Liver (tissue), 8 donors: ENCODE measurements at regions not wholly inside any gene's neighbourhood (a gene's known extent, or its start where the extent isn't known, plus 50 kb on each side); places are given as distances from the start of the nearest gene placed in this dataset.

Source experiments
- DNase-seq: peaks from one replicate; pipeline ENCODE4 v3.0.0-alpha.2; 2017; ENCODE audit warnings: low spot score
- H3K27ac ChIP-seq, 2 donors: one replicate each; pipeline ENCODE4 v1.7.0; 2013; ENCODE audit warnings: inconsistent platforms in 2 of 2, low read length in 2 of 2, control low read depth in 1 of 2, low read depth in 1 of 2, mild to moderate bottlenecking in 1 of 2
- H3K27me3 ChIP-seq, 4 donors: one replicate each; pipeline versions ENCODE4 v1.6.1 to v1.7.0; 2013; ENCODE audit warnings: low read length in 3 of 4, inconsistent platforms in 1 of 4, mild to moderate bottlenecking in 1 of 4, moderate library complexity in 1 of 4; ENCODE audit not compliant: control insufficient read depth in 4 of 4, insufficient read depth in 4 of 4
- H3K36me3 ChIP-seq, 4 donors: one replicate each; pipeline versions ENCODE4 v1.6.1 to v1.7.0; 2013; ENCODE audit warnings: low read length in 3 of 4, mild to moderate bottlenecking in 3 of 4, low read depth in 1 of 4, moderate library complexity in 1 of 4; ENCODE audit not compliant: control insufficient read depth in 4 of 4, insufficient read depth in 3 of 4
- H3K4me1 ChIP-seq, 4 donors: one replicate each; pipeline versions ENCODE4 v1.6.1 to v1.7.0; 2013; ENCODE audit warnings: low read length in 3 of 4, mild to moderate bottlenecking in 3 of 4, moderate library complexity in 1 of 4; ENCODE audit not compliant: control insufficient read depth in 4 of 4, insufficient read depth in 4 of 4
- H3K4me3 ChIP-seq, 3 donors: one replicate each; pipeline versions ENCODE4 v1.6.1 to v1.7.0; 2013; ENCODE audit warnings: low read length in 3 of 3, control low read depth in 1 of 3, low read depth in 1 of 3, mild to moderate bottlenecking in 1 of 3
- H3K9ac ChIP-seq, 2 donors: one replicate each; pipeline ENCODE4 v1.7.0; 2013; ENCODE audit warnings: low read length in 2 of 2, mild to moderate bottlenecking in 2 of 2, moderate library complexity in 2 of 2, control low read depth in 1 of 2, low read depth in 1 of 2
- H3K9me3 ChIP-seq, 4 donors: one replicate each; pipeline versions ENCODE4 v1.6.1 to v1.7.0; 2013; ENCODE audit warnings: low read length in 3 of 4; ENCODE audit not compliant: control insufficient read depth in 4 of 4
- EGR1 ChIP-seq, 2 donors: IDR thresholded peaks; 2 replicates each; pipeline ENCODE4 v1.6.1; 2016 to 2018; ENCODE audit warnings: antibody characterized with exemption in 2 of 2, low read depth in 2 of 2
- FOXA1 ChIP-seq: IDR thresholded peaks from 2 replicates; pipeline ENCODE4 v1.6.1; 2016; ENCODE audit warnings: antibody characterized with exemption
- FOXA2 ChIP-seq: IDR thresholded peaks from 2 replicates; pipeline ENCODE4 v1.6.1; 2016; ENCODE audit warnings: antibody characterized with exemption
- HNF4A ChIP-seq, 2 donors: conservative IDR thresholded peaks; 2 replicates each; pipeline ENCODE4 v1.6.1; 2016; ENCODE audit warnings: antibody characterized with exemption in 2 of 2, mild to moderate bottlenecking in 2 of 2
- HNF4G ChIP-seq: IDR thresholded peaks from 2 replicates; pipeline ENCODE4 v1.6.1; 2016; ENCODE audit warnings: antibody characterized with exemption
- JUND ChIP-seq, 2 donors: IDR thresholded peaks; 2 replicates each; pipeline ENCODE4 v1.6.1; 2016; ENCODE audit warnings: antibody characterized with exemption in 2 of 2
- NR2F2 ChIP-seq: IDR thresholded peaks from 2 replicates; pipeline ENCODE4 v1.6.1; 2016; ENCODE audit warnings: antibody characterized with exemption
- RAD21 ChIP-seq, 2 donors: IDR thresholded peaks; 2 replicates each; pipeline ENCODE4 v1.6.1; 2016; ENCODE audit warnings: antibody characterized with exemption in 2 of 2, mild to moderate bottlenecking in 2 of 2
- RXRA ChIP-seq, 2 donors: IDR thresholded peaks; 2 replicates each; pipeline ENCODE4 v1.6.1; 2017 to 2018; ENCODE audit warnings: antibody characterized with exemption in 2 of 2, mild to moderate bottlenecking in 1 of 2
- SP1 ChIP-seq: IDR thresholded peaks from 2 replicates; pipeline ENCODE4 v1.6.1; 2018; ENCODE audit warnings: antibody characterized with exemption, mild to moderate bottlenecking
- TAF1 ChIP-seq: conservative IDR thresholded peaks from 2 replicates; pipeline ENCODE4 v1.6.1; 2016; ENCODE audit warnings: antibody characterized with exemption, mild to moderate bottlenecking
- YY1 ChIP-seq: IDR thresholded peaks from 2 replicates; pipeline ENCODE4 v1.6.1; 2016; ENCODE audit warnings: antibody characterized with exemption, mild to moderate bottlenecking
- WGBS: extraction: QIAGEN DNeasy Blood & Tissue Kit; methylation state at CpG from one replicate; pipeline ENCODE4 v1.1.7; 2013; 5-methylcytosine and 5-hydroxymethylcytosine counted together
- TF ChIP-seq, protein P1 (sequence below): fragments of 150-350 bp; IDR thresholded peaks from 2 replicates; pipeline ENCODE4 v1.5.1; 2017; ENCODE audit warnings: improper control_type of control experiment, low read depth, low read length; ENCODE audit not compliant: missing input control
- TF ChIP-seq, protein P2 (sequence below): IDR thresholded peaks from 2 replicates; pipeline ENCODE4 v1.6.1; 2016; ENCODE audit warnings: antibody characterized with exemption, mild to moderate bottlenecking
- TF ChIP-seq, protein P3 (sequence below): IDR thresholded peaks from 2 replicates; pipeline ENCODE4 v1.6.1; 2016; ENCODE audit warnings: antibody characterized with exemption
- TF ChIP-seq, protein P4 (sequence below): IDR thresholded peaks from 2 replicates; pipeline ENCODE4 v1.6.1; 2016; ENCODE audit warnings: antibody characterized with exemption
- TF ChIP-seq, protein P5 (sequence below): IDR thresholded peaks from 2 replicates; pipeline ENCODE4 v1.6.1; 2016; ENCODE audit warnings: antibody characterized with exemption
- donor health status: healthy.
- donor health status: healthy.
- donor health status: healthy.
- donor health status: healthy.
- donor health status: healthy.

DNA sequence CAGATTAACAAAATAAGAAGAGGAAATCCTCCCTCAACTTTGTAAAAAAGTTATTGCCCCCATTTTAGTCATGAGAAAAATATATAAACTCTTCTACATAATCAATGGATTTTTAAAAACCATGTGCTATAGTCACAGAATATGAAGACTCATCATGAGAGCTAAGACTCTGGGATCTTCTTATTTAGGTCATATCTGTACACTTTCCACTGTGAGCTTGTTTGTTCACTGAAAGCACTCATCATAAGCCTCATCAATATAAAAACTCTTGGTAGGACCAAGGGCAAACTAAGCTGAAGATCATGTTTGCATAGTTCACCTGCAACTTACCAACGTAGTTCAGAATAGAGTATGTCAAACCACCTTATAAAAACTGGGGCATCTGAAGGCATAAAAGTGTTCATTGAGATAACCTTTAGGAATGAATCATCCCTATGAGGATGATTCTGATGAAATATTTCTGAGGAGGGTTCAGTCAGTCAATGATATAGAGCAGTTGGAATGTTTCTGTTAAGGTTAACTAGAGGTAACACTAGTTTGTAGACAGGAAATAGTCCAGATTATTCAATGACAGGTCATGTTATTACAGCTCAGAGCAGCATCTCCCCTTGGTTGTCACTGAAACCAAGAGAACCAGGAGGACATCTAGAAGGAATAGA lies 289.9 kb upstream of the SMC2 start:
- Histone ChIP-seq H3K9ac (no peak overlapping the region), H3K27me3 (peaks cover 0 to 5% (median 0%) of the 10 kb centered on the region in 4 donors), H3K4me3 (no peak overlapping the region), H3K4me1 (no peaks in the 10 kb centered on the region), H3K36me3 (no peaks in the 10 kb centered on the region), H3K9me3 (peaks cover 0 to 3% (median 0%) of the 10 kb centered on the region in 4 donors), H3K27ac (no peak overlapping the region)
- 41% methylated on average over 1 of the region's 1 CpG for WGBS
- DNase-seq: no peak
- TF ChIP-seq, protein P1, sequence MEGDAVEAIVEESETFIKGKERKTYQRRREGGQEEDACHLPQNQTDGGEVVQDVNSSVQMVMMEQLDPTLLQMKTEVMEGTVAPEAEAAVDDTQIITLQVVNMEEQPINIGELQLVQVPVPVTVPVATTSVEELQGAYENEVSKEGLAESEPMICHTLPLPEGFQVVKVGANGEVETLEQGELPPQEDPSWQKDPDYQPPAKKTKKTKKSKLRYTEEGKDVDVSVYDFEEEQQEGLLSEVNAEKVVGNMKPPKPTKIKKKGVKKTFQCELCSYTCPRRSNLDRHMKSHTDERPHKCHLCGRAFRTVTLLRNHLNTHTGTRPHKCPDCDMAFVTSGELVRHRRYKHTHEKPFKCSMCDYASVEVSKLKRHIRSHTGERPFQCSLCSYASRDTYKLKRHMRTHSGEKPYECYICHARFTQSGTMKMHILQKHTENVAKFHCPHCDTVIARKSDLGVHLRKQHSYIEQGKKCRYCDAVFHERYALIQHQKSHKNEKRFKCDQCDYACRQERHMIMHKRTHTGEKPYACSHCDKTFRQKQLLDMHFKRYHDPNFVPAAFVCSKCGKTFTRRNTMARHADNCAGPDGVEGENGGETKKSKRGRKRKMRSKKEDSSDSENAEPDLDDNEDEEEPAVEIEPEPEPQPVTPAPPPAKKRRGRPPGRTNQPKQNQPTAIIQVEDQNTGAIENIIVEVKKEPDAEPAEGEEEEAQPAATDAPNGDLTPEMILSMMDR: no peak
- TF ChIP-seq YY1: no peak
- no peak for TF ChIP-seq SP1
- no peak for TF ChIP-seq RAD21 (IDR thresholded peaks at IDR 0.05)
- no peak for TF ChIP-seq FOXA2
- TF ChIP-seq, protein P2, sequence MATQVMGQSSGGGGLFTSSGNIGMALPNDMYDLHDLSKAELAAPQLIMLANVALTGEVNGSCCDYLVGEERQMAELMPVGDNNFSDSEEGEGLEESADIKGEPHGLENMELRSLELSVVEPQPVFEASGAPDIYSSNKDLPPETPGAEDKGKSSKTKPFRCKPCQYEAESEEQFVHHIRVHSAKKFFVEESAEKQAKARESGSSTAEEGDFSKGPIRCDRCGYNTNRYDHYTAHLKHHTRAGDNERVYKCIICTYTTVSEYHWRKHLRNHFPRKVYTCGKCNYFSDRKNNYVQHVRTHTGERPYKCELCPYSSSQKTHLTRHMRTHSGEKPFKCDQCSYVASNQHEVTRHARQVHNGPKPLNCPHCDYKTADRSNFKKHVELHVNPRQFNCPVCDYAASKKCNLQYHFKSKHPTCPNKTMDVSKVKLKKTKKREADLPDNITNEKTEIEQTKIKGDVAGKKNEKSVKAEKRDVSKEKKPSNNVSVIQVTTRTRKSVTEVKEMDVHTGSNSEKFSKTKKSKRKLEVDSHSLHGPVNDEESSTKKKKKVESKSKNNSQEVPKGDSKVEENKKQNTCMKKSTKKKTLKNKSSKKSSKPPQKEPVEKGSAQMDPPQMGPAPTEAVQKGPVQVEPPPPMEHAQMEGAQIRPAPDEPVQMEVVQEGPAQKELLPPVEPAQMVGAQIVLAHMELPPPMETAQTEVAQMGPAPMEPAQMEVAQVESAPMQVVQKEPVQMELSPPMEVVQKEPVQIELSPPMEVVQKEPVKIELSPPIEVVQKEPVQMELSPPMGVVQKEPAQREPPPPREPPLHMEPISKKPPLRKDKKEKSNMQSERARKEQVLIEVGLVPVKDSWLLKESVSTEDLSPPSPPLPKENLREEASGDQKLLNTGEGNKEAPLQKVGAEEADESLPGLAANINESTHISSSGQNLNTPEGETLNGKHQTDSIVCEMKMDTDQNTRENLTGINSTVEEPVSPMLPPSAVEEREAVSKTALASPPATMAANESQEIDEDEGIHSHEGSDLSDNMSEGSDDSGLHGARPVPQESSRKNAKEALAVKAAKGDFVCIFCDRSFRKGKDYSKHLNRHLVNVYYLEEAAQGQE: no peak
- TF ChIP-seq NR2F2: no peak
- TF ChIP-seq, protein P3, sequence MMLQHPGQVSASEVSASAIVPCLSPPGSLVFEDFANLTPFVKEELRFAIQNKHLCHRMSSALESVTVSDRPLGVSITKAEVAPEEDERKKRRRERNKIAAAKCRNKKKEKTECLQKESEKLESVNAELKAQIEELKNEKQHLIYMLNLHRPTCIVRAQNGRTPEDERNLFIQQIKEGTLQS: no peak
- TF ChIP-seq EGR1 (IDR thresholded peaks at IDR 0.05; ENCODE audit: low read depth in 2 of 2): no peak
- no peak for TF ChIP-seq HNF4A (conservative IDR thresholded peaks at IDR 0.05)
- TF ChIP-seq, protein P4, sequence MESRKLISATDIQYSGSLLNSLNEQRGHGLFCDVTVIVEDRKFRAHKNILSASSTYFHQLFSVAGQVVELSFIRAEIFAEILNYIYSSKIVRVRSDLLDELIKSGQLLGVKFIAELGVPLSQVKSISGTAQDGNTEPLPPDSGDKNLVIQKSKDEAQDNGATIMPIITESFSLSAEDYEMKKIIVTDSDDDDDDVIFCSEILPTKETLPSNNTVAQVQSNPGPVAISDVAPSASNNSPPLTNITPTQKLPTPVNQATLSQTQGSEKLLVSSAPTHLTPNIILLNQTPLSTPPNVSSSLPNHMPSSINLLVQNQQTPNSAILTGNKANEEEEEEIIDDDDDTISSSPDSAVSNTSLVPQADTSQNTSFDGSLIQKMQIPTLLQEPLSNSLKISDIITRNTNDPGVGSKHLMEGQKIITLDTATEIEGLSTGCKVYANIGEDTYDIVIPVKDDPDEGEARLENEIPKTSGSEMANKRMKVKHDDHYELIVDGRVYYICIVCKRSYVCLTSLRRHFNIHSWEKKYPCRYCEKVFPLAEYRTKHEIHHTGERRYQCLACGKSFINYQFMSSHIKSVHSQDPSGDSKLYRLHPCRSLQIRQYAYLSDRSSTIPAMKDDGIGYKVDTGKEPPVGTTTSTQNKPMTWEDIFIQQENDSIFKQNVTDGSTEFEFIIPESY: no peak
- no peak for TF ChIP-seq RXRA (IDR thresholded peaks at IDR 0.05)
- no peak for TF ChIP-seq JUND (IDR thresholded peaks at IDR 0.05)
- no peak for TF ChIP-seq TAF1

DNA sequence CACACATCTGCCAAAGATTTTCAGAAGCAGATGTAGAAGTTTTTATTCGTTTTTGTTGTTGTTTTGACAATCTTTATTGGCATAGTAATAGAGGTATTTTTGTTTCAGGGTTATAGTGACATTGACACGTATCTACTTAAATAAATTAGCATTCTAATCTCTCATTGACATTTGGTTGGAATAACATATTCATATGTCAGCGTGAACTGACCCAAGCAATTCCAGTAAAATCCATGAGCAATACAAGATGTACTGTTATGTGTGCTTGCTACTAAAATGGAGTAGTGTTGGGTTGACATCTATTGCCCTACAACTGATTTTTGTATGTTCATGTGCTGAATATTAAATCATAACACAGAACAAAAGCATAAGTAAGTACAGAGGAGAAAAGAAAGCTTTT lies 284.4 kb upstream of the SMC2 start:
- DNase-seq: no peak
- TF ChIP-seq, protein P2: no peak
- TF ChIP-seq FOXA2: no peak
- TF ChIP-seq, protein P3: no peak
- TF ChIP-seq, protein P4: no peak
- no peak for TF ChIP-seq EGR1 (IDR thresholded peaks at IDR 0.05; ENCODE audit: low read depth in 2 of 2)
- TF ChIP-seq FOXA1: no peak
- TF ChIP-seq RAD21 (IDR thresholded peaks at IDR 0.05): no peak
- TF ChIP-seq JUND (IDR thresholded peaks at IDR 0.05): no peak
- no peak for TF ChIP-seq HNF4G
- TF ChIP-seq RXRA (IDR thresholded peaks at IDR 0.05): no peak
- TF ChIP-seq, protein P5, sequence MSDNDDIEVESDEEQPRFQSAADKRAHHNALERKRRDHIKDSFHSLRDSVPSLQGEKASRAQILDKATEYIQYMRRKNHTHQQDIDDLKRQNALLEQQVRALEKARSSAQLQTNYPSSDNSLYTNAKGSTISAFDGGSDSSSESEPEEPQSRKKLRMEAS: no peak
- TF ChIP-seq YY1: no peak

More for the DNA sequence above, 284.4 kb upstream of the SMC2 start:
- no peaks in the 10 kb centered on the region for H3K36me3 ChIP-seq
- no peak overlapping the region for H3K9ac ChIP-seq
- 60% methylated on average over 3 of the region's 3 CpGs for WGBS
- no peaks in the 10 kb centered on the region for H3K27me3 ChIP-seq
- no peak overlapping the region for H3K27ac ChIP-seq
- no peaks in the 10 kb centered on the region for H3K4me1 ChIP-seq
- no peak overlapping the region for H3K4me3 ChIP-seq
- peaks cover 0 to 2% (median 0%) of the 10 kb centered on the region in 4 donors for H3K9me3 ChIP-seq
